Heart left ventricle (tissue), 16 donors: ENCODE measurements at regions not wholly inside any gene's neighbourhood (a gene's known extent, or its start where the extent isn't known, plus 50 kb on each side); places are given as distances from the start of the nearest gene placed in this dataset.

Experiments used
- ATAC-seq, 4 donors: fragments of 200-7000 bp; cut with Tn5 transposase; one replicate each; pipeline ENCODE4 v1.9.1; 2020 to 2022; ENCODE audit warnings: moderate library complexity in 4 of 4, mild to moderate bottlenecking in 3 of 4, moderate number of reproducible peaks in 1 of 4
- DNase-seq, 5 donors: peaks; one replicate each; pipeline ENCODE4 v3.0.0-alpha.2; 2020
- H3K27ac ChIP-seq, 12 donors: fragments of 200-600 bp; sonication (generic) in 4 of 12; one replicate each; pipeline versions ENCODE4 v1.5.0 to v1.8.0; 2016 to 2022; ENCODE audit warnings: mild to moderate bottlenecking in 2 of 12
- H3K27me3 ChIP-seq, 9 donors: fragments of 200-600 bp; sonication (generic) in 2 of 9; one replicate each; pipeline versions ENCODE4 v1.5.1 to v1.8.0; 2016 to 2022; ENCODE audit warnings: mild to moderate bottlenecking in 3 of 9
- H3K36me3 ChIP-seq, 9 donors: fragments of 200-600 bp; sonication (generic) in 2 of 9; one replicate each; pipeline versions ENCODE4 v1.5.0 to v1.8.0; 2018 to 2022; ENCODE audit warnings: mild to moderate bottlenecking in 2 of 9
- H3K4me1 ChIP-seq, 12 donors: fragments of 200-600 bp; sonication (generic) in 4 of 12; one replicate each; pipeline versions ENCODE4 v1.5.0 to v1.8.0; 2016 to 2022; ENCODE audit warnings: mild to moderate bottlenecking in 3 of 12
- H3K4me3 ChIP-seq, 12 donors: fragments of 200-600 bp; sonication (generic) in 4 of 12; one replicate each; pipeline versions ENCODE4 v1.5.0 to v1.8.0; 2017 to 2022; ENCODE audit warnings: mild to moderate bottlenecking in 9 of 12, moderate library complexity in 4 of 12
- H3K9me3 ChIP-seq, 12 donors: fragments of 200-600 bp; sonication (generic) in 4 of 12; one replicate each; pipeline versions ENCODE4 v1.5.0 to v1.8.0; 2016 to 2022; ENCODE audit warnings: mild to moderate bottlenecking in 1 of 12
- POLR2A ChIP-seq, 2 donors: fragments of 450-650 bp; IDR thresholded peaks; one replicate each; pipeline ENCODE4 v1.6.1; 2017; ENCODE audit warnings: antibody characterized with exemption in 2 of 2, mild to moderate bottlenecking in 2 of 2, moderate library complexity in 2 of 2
- WGBS, 4 donors: extraction: QIAGEN DNeasy Blood & Tissue Kit in 2 of 4; methylation state at CpG; one replicate each; pipeline versions ENCODE4 v1.1.5 to v1.1.7; 2013 to 2018; 5-methylcytosine and 5-hydroxymethylcytosine counted together
- intact Hi-C, 10 donors: fragments of 100-400 bp; cut with DNase I; formaldehyde crosslinking; loops; one replicate each; pipeline versions ENCODE4 v1.11.1 to v1.14.2; 2022
- TF ChIP-seq, protein P1 (sequence below), 12 donors: fragments of 200-600 bp; sonication (generic) in 4 of 12; IDR thresholded peaks; one replicate each; pipeline versions ENCODE4 v1.5.0 to v1.8.0; 2018 to 2022; ENCODE audit warnings: antibody characterized with exemption in 12 of 12, mild to moderate bottlenecking in 5 of 12
- donor health status: ischemic (EF 13 %, LVEDD 7.1; RV severe dilation, severe dysfunction).
- donor health status: healthy with polysubstance abuse.
- donor health status: DM: no; HTN: yes; CAD: no.
- donor health status: DM: no; HTN: no; CAD: no.
- donor health status: ischemic (EF 25% LVEDD 6.9; RV normal size, moderate dysfunction).
- donor health status: ischemic (EF 25% LVEDD 5.7; RV mildly dilated, moderate dysfunction).
- donor health status: healthy.
- donor health status: DM: yes; HTN: yes; CAD: no.
- donor health status: ischemic (EF 35%, LVEDD 5.7; RV mildly dilated, moderate dysfunction).
- donor health status: nonischemic (EF 11% LVEDD 7.7; RV severe dilation, severe dysfunction).
- donor health status: DM: yes; HTN: yes; CAD: no.
- donor health status: PGD.
- donor health status: ischemic (EF 29% LVEDD 5.4; RV normal size, mild dysfunction).
- donor health status: nonischemic (EF 23%, LVEDD 6.1; RV moderate dilation, normal function).

DNA sequence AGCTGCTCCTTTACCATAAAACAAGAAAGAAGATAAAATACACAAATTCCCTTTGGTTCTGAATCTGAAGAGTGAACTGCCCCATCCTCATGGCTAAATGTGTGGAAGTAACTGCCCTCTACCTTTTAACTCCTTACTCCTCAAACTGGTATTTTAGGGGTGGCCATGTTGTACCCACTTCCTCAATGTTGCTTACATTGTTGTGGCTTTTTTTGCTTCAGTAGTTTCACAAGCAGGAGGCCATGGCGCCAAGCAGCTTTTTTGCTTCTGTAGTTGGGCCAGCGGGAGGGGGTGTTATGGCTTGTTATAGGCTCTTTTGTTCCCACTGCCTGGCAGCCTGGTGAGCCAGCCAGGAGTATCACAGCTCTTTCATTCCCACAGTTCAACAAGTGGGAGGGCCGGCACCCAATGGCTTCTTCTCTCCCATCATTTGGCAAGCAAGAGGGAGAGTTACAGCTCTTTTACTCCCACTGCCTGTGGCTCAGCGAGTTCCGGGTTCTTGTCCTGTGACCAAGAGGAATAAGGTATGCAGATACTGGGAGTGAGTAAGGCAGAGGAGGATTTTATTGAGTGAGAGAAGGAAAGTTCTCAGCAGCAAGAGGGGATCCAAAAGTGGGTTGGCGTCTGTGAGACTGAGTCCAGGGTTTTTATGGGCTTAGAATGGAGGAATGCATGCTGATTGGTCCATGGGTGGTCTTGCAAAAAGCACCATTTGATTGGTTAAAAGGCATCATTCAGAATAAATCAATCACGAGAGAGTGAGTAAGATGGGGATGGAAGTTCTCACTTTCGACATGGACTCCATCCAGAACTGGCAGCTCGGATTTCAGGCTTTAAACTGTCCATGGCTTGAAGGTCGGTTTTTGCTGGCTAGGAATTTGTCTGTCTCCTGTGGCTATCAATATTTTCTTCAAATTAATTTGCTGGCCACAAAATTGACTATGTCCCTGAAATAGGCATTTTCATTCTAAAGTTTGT is 429.6 kb downstream of the HLX start:
- no peak overlapping the region for H3K4me3 ChIP-seq
- peaks cover 0 to 7% (median 0%) of the 10 kb centered on the region in 9 donors for H3K27me3 ChIP-seq
- DNase-seq: no peak
- intact Hi-C loops: no loop called here
- H3K4me1 ChIP-seq: no peaks in the 10 kb centered on the region
- TF ChIP-seq, protein P1, sequence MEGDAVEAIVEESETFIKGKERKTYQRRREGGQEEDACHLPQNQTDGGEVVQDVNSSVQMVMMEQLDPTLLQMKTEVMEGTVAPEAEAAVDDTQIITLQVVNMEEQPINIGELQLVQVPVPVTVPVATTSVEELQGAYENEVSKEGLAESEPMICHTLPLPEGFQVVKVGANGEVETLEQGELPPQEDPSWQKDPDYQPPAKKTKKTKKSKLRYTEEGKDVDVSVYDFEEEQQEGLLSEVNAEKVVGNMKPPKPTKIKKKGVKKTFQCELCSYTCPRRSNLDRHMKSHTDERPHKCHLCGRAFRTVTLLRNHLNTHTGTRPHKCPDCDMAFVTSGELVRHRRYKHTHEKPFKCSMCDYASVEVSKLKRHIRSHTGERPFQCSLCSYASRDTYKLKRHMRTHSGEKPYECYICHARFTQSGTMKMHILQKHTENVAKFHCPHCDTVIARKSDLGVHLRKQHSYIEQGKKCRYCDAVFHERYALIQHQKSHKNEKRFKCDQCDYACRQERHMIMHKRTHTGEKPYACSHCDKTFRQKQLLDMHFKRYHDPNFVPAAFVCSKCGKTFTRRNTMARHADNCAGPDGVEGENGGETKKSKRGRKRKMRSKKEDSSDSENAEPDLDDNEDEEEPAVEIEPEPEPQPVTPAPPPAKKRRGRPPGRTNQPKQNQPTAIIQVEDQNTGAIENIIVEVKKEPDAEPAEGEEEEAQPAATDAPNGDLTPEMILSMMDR (IDR thresholded peaks at IDR 0.05): no peak
- no peak for TF ChIP-seq POLR2A (IDR thresholded peaks at IDR 0.05)
- peaks cover 0 to 5% (median 0%) of the 10 kb centered on the region in 12 donors for H3K9me3 ChIP-seq
- H3K36me3 ChIP-seq: no peaks in the 10 kb centered on the region
- no peak for ATAC-seq
- no peak overlapping the region for H3K27ac ChIP-seq
- WGBS, 4 donors: 86 to 94% (median 90%) methylated on average over 10 of the region's 10 CpGs

DNA sequence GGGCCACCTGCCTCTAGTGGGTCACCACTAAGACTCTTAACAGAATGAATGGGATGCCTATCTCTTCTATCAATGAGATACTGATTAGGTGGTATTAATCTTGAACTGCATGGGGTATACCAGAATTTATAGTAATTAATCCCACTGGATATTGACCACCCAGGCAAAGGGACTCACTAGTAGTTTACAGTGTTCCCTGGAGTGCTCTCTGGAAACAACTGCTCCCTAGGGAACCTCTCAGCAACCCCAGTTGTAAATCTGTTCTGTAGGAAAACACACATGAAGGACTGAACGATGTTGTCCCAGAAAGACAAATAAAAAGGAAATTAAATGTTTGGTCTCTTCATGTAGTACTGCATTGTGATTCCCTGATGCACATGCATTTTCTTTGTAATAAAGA is 430.5 kb downstream of the HLX start:
- DNase-seq (no peak), ATAC-seq (no peak)
- Histone ChIP-seq H3K27me3 (peaks cover 0 to 4% (median 0%) of the 10 kb centered on the region in 9 donors), H3K9me3 (peaks cover 0 to 5% (median 0%) of the 10 kb centered on the region in 12 donors), H3K4me3 (no peak overlapping the region), H3K4me1 (peaks cover 0 to 1% (median 0%) of the 10 kb centered on the region in 12 donors), H3K27ac (no peak overlapping the region), H3K36me3 (no peaks in the 10 kb centered on the region)
- TF ChIP-seq POLR2A (IDR thresholded peaks at IDR 0.05): no peak
- TF ChIP-seq, protein P1 (IDR thresholded peaks at IDR 0.05): no peak
- intact Hi-C loops: no loop called here
- WGBS, 4 donors: 36 to 51% (median 46%) methylated on average over 1 of the region's 1 CpG

DNA sequence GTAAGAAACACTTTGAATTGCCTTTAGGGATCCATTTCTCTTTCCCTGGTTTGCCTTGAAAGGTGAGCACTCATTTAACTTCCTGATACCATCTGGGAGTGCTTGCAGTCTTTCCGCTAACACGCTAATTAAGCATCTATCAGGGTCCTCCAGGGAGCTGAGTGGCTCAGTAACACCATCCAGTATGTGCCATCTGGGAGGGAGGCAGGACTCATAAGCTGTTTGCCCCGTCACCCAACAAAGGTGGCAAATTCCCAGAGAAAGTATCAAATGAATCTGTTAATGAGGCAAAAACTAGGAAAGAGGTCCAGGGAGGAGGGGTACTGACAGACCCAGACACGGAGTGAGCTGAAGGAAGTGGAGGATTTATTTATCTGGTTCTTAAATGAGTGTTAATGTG is 430.9 kb downstream of the HLX start:
- DNase-seq (no peak), ATAC-seq (no peak)
- H3K27me3 ChIP-seq: peaks cover 0 to 3% (median 0%) of the 10 kb centered on the region in 9 donors
- 60 to 63% (median 61%) methylated on average over 4 of the region's 4 CpGs for WGBS, 4 donors
- H3K9me3 ChIP-seq: peaks cover 0 to 5% (median 0%) of the 10 kb centered on the region in 12 donors
- intact Hi-C loops: no loop called here
- no peaks in the 10 kb centered on the region for H3K36me3 ChIP-seq
- H3K27ac ChIP-seq: no peak overlapping the region
- TF ChIP-seq, protein P1 (IDR thresholded peaks at IDR 0.05): no peak
- no peak for TF ChIP-seq POLR2A (IDR thresholded peaks at IDR 0.05)
- H3K4me3 ChIP-seq: no peak overlapping the region
- H3K4me1 ChIP-seq: peaks cover 0 to 5% (median 0%) of the 10 kb centered on the region in 12 donors

DNA sequence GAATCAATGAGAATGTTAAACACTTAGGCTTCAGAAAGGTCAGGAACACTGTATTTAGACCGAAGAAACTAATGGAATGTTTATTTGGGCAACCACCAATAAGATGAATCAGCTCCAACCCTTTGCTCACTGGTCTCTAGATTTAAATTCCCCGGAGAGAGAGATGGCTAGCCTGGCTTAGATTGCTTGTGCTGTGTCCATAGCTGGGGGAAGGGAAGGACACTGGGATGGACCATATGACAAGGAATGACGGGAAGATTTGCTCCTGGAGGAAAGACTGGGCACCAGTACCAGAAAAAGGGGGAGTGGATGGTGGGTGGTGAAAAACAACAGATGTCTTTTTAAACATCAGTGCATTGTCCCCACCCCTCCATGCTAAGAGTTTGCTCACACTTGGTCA is 426.6 kb downstream of the DUSP10 start:
- Histone ChIP-seq H3K27ac (no peak overlapping the region), H3K4me1 (peaks cover 0 to 12% (median 0%) of the 10 kb centered on the region in 12 donors), H3K9me3 (no peaks in the 10 kb centered on the region), H3K27me3 (no peaks in the 10 kb centered on the region), H3K4me3 (no peak overlapping the region), H3K36me3 (no peaks in the 10 kb centered on the region)
- intact Hi-C loops: no loop called here
- 45 to 53% (median 51%) methylated on average over 3 of the region's 3 CpGs for WGBS, 4 donors
- ATAC-seq: peak in 3 of 4 donors; percentile 53 to 83 (median 61)
- peak in 3 of 5 donors; percentile 10 to 31 (median 19) for DNase-seq
- TF ChIP-seq, protein P1 (IDR thresholded peaks at IDR 0.05): no peak
- no peak for TF ChIP-seq POLR2A (IDR thresholded peaks at IDR 0.05)
